ENCODE measurements at regions not wholly inside any gene's neighbourhood (a gene's known extent, or its start where the extent isn't known, plus 50 kb on each side); places are given as distances from the start of the nearest gene placed in this dataset.

- TF ChIP-seq CTCF (IDR thresholded peaks at IDR 0.05) (no peak), POLR2AphosphoS5 (IDR thresholded peaks at IDR 0.05) (no peak)
These were observed 95.2 kb downstream of the RASSF9 start for GRCh38 chr12:85741046-85741445.

Measured in sigmoid colon (tissue), 4 donors.